Fibroblast of pulmonary artery (primary cell): ENCODE measurements at regions not wholly inside any gene's neighbourhood (a gene's known extent, or its start where the extent isn't known, plus 50 kb on each side); places are given as distances from the start of the nearest gene placed in this dataset.

Experiments used
- DNase-seq: peaks from one replicate; pipeline ENCODE4 v3.0.0-alpha.2; 2010; ENCODE audit warnings: low read depth
- H3K4me3 ChIP-seq: replicated peaks from 2 replicates; pipeline ENCODE4 v1.5.1; 2011; ENCODE audit warnings: low read depth, mild to moderate bottlenecking, control low read depth, low read length, moderate library complexity
- CTCF ChIP-seq: IDR thresholded peaks from 2 replicates; pipeline ENCODE4 v1.5.1; 2011; ENCODE audit warnings: mild to moderate bottlenecking, control low read depth, low read length, inconsistent platforms; ENCODE audit errors: missing control alignments

- TF ChIP-seq CTCF = no peak
- DNase-seq = no peak
- no peak overlapping the region for H3K4me3 ChIP-seq
Measured at GRCh38 chr14:27114180-27114579, 516.3 kb upstream of the NOVA1 start.

- TF ChIP-seq CTCF = no peak
- no peak for DNase-seq
- no peak overlapping the region for H3K4me3 ChIP-seq
Measured at GRCh38 chr14:27123162-27123561, 525.3 kb upstream of the NOVA1 start.

- no peak for DNase-seq
- no peak overlapping the region for H3K4me3 ChIP-seq
- no peak for TF ChIP-seq CTCF
Measured at GRCh38 chr14:27127838-27128237, 530.0 kb upstream of the NOVA1 start.

- no peak for DNase-seq
- H3K4me3 ChIP-seq = no peak overlapping the region
- no peak for TF ChIP-seq CTCF
Measured at GRCh38 chr14:27134200-27134599, 536.4 kb upstream of the NOVA1 start.

- no peak overlapping the region for H3K4me3 ChIP-seq
- DNase-seq = no peak
- no peak for TF ChIP-seq CTCF
Measured at GRCh38 chr14:27145170-27145569, 547.3 kb upstream of the NOVA1 start.

- no peak for TF ChIP-seq CTCF
- H3K4me3 ChIP-seq = no peak overlapping the region
- no peak for DNase-seq
Measured at GRCh38 chr14:27148143-27148542, 550.3 kb upstream of the NOVA1 start.

GRCh38 chr14:27164139-27164538 is 566.3 kb upstream of the NOVA1 start:
- no peak for DNase-seq
- TF ChIP-seq CTCF = no peak
- no peak overlapping the region for H3K4me3 ChIP-seq
